Lower leg skin (tissue), 3 donors: ENCODE measurements at regions not wholly inside any gene's neighbourhood (a gene's known extent, or its start where the extent isn't known, plus 50 kb on each side); places are given as distances from the start of the nearest gene placed in this dataset.

Experiments
- CTCF ChIP-seq, 3 donors: fragments of 450-650 bp; IDR thresholded peaks; one replicate each; pipeline ENCODE4 v1.5.1; 2016; ENCODE audit warnings: antibody characterized with exemption in 3 of 3, mild to moderate bottlenecking in 3 of 3, moderate library complexity in 2 of 3
- POLR2A ChIP-seq, 2 donors: fragments of 450-650 bp; IDR thresholded peaks; one replicate each; pipeline ENCODE4 v1.6.1; 2016 to 2017; ENCODE audit warnings: antibody characterized with exemption in 2 of 2, mild to moderate bottlenecking in 1 of 2, moderate library complexity in 1 of 2

- TF ChIP-seq CTCF (IDR thresholded peaks at IDR 0.05) (no peak), POLR2A (IDR thresholded peaks at IDR 0.05) (no peak)
These were observed 259.4 kb upstream of the HSF2 start for GRCh38 chr6:122140031-122140430.
